Activated CD8-positive, alpha-beta memory T cell treated with anti-CD3 and anti-CD28 coated beads, Interleukin-2, amount 50 U/mL, for 24 hours (primary cell): ENCODE measurements at regions not wholly inside any gene's neighbourhood (a gene's known extent, or its start where the extent isn't known, plus 50 kb on each side); places are given as distances from the start of the nearest gene placed in this dataset.
"Not testable (repeated sequence)": the region's sequence is repeated elsewhere in the genome, so short reads cannot be mapped to it uniquely, and the experiment has no call there.

Experiments
- DNase-seq: peaks from one replicate; pipeline ENCODE4 v3.0.0-alpha.2; 2020; ENCODE audit errors: extremely low read depth

- DNase-seq = no peak
Observed at GRCh38 chr6:120498711-120499110, 835.6 kb downstream of the TBC1D32 start.

DNA sequence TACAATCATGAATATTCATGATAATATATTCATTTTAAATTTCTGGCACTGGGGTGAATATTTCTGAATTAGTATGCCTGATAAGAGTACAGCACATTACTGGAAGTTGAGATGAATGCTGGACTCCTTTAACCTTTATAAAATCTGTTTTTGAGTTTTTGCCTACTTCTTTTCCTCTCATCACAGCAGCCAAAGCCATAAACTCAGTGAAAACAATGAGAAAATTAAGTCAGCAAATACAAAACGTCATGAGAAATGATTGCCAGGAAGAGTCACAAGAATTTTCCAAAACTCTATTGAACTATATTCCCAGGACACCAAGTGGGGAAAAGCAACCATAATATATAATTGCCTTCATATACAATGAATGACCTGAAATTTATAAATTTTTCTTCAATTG, 837.6 kb downstream of the TBC1D32 start:
- no peak for DNase-seq

GRCh38 chr6:120493505-120493904, 840.8 kb downstream of the TBC1D32 start:
- DNase-seq = no peak

DNA sequence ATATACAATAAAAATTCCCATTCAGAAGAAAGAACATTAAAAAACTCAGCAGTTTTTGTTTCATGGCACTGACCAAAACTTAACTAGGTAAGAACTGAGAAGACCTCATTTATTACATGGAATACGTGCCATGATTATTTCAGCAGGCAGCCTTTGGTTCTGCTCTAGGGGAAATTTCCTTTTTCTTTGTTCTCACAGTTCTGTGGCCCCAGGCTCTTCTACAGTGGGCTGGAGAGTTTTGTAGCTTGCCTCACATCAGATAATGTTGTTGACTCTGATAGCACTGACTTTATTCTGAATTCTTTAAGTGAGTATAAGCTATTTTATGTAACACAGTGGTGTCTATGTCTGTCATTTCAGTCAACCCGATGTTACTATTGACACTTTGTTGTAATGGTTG, 844.3 kb downstream of the TBC1D32 start:
- no peak for DNase-seq

GRCh38 chr6:120484146-120484545, 850.1 kb downstream of the TBC1D32 start:
- no peak for DNase-seq

DNA sequence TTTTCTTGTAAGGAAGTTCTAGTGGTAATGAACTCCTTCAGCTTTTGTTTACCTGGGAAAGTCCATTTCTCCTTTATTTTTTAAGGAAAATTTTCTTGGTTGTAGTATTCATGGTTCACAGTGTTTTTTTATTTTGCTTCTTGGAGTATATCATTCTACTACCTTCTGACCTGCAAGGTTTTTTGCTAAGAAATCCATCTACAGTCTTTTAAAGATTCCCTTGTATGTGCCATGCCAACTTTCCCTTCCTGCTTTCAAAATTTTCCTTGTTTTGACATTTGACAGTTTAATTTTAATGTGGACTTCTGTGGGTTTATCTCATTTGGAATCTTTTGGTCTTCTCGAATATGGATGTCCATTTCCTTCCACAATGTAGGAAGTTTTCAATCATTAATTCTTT, 855.6 kb downstream of the TBC1D32 start:
- DNase-seq = no peak

DNA sequence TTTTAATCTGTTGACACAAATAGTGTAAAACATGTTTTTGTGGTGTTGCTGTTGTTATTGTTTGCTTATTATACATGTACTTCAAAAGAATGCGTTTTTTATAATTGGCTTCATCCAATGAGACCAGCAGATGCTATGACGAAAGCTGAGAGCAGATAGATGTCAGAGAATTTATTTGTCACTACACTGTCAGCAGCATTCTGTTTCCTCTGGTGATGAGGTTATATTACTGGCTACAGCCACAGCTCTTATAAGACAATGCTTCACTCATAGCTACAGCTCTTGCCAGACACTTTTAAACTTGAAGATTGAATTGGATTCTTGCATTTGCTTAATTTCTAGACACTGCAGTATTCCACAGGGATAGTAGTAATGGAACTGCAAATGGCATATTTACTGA, 860.5 kb downstream of the TBC1D32 start:
- no peak for DNase-seq

- DNase-seq = no peak
Observed at GRCh38 chr6:120468486-120468885, 865.8 kb downstream of the TBC1D32 start.

DNA sequence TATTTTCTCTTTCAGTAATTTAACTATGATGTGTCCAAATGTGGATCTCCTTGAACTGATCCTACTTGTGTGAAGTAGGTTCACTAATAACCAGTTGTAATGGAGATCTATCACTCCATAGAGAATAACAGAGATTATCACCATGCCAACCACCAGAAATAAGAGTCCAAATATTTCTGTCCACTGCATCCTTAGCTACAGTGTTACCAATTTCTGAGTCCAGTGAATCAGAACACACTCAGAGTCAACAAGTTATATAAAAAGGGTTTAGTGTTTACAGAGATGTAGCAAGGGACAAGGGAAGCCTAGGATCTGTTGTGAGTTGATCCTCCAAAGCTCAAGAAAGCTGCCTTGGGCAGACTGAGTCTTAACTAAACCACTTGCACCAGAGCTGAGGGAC, 882.8 kb downstream of the TBC1D32 start:
- no peak for DNase-seq

DNA sequence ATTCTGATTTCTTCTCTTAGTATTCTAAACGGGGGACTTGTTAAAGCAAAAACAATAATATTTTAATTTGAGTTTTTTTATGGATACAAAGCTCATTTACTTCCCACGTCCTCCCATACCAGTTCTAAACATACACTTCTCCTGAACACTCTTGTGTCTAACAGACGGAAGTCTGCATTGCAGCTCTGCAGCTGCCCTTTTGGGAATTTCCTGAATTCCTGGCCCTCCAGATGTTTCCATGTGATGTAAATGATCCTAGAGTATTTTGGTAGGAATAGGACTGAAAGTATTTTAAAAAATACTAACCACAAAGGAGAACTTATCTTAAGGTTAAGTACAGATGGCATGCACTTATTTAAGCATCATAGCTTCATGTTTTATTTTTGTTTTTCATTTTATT, 886.7 kb downstream of the TBC1D32 start:
- DNase-seq = no peak

DNA sequence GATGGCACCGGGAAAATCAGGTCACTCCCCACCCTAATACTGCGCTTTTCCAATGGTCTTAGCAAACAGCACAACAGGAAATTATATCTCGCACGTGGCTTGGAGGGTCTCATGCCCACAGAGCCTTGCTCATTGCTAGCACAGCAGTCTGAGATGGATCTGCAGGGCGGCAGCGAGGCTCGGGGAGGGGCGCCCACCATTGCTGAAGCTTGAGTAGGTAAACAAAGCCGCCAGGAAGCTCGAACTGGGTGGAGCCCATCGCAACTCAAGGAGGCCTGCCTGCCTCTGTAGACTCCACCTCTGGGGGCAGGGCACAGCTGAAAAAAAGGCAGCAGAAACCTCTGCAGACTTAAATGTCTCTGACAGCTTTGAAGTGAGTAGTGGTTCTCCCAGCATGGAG, 901.4 kb downstream of the TBC1D32 start:
- not testable (repeated sequence) for DNase-seq

- DNase-seq = no peak
Observed at GRCh38 chr6:120431841-120432240, 902.4 kb downstream of the TBC1D32 start.

DNA sequence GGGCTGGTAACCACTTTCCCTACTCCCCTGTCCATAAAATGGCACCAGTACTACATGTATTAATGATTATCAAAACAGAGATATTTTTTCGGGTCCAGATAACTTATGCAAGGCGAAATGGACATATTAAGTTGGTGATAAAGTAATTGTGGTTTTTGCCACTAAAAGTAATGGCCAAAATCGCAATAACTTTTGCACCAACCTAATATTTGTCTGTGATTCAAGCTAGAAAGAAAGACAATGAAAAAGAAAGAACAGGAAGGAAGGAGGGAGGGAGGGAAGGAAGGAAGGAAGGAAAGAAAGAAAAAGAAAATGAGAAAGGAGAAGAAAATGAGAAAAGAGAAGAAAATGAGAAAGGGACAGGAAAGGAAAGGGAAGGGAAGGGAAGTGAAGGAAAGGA, 922.9 kb downstream of the TBC1D32 start:
- no peak for DNase-seq

DNA sequence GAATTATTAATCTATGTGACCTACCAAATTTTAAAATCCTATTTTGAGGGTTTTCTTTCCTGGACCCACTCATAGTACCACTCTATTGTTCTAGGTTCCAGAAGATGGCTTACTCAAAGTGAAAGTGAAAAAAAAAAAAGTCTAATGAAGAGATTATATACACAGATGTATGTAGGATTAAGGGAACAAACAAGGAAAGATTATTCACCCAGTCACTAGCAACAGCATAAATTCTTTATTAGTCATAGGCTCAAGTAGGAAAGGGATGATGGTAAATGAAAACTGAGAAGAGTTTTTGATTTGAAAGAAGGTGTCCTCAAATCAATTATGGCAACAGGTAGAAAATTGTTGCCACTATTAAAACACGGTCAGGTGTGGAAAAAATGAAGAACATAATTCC, 923.7 kb downstream of the TBC1D32 start:
- DNase-seq = no peak

- DNase-seq = no peak
Observed at GRCh38 chr6:120407696-120408095, 926.6 kb downstream of the TBC1D32 start.

GRCh38 chr6:120405947-120406346, 928.3 kb downstream of the TBC1D32 start:
- DNase-seq = no peak

- DNase-seq = no peak
Observed at GRCh38 chr6:120395784-120396183, 938.5 kb downstream of the TBC1D32 start.

DNA sequence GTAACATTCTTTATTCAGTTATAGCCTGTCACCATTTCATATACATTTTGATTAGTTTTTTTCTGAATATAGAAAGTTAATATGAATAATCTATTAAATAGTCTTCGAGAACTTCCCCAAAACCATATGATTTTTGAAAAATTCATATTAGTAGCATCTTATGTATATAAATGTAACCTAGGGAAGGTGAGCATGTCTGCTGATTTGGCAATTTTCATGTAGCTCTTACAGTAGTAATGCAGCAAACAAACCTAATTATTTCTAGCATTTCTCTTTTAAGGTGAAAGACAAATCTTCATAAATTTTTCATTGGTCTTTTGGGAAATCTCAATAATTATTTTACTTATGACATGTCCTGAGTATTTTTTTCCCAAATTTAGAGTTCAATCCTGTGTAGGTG, 939.0 kb downstream of the TBC1D32 start:
- DNase-seq = no peak

GRCh38 chr6:120392941-120393340, 941.3 kb downstream of the TBC1D32 start:
- DNase-seq = no peak

GRCh38 chr6:120384671-120385070, 949.6 kb downstream of the TBC1D32 start:
- DNase-seq = no peak

DNA sequence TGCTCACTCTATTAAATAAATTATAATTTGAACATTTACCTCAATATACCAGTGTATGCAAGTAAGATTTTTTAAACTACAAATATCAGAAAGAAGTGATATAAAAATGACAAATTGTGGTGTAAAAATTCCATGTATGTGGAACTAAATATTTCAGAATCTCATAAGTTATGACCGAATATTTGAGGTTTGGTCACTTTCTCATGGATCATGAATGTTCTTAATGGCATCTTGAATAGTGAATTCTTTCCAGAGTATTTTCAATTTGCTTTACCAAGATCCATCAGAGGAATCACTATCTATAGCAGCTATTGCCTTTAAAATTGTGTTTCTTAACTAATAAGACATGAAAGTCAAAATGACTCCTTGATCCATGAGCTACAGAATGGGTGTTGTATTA, 950.6 kb downstream of the TBC1D32 start:
- no peak for DNase-seq

DNA sequence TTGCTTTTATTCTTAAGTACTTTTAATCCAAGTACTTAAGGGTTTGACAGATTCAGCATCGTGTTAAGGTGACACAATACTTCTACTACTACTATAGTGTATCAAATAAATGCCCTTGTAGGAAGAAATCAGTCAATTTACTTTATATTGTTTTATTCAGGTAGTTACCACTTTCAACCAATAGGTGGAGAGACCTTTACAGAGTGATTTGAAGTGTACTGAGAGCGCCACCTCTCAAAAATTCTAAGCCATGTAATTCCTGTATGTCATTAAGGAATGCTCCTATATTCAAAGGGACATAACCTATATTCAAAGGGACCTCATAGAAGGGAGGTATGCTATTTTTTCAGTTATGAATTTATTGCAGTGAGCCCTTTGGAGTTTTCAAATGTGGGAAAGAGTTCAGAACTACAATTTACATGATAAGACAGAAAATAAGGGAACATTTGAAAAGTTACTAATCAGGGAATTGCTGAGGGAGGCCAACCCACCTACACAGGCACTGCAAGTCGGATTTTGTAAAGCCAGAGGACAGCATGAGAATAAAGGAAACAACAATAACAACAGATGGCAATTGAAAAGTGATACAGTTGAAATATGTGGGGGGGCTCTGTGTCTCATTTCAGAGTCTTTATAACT, 955.6 kb downstream of the TBC1D32 start:
- DNase-seq = no peak

DNA sequence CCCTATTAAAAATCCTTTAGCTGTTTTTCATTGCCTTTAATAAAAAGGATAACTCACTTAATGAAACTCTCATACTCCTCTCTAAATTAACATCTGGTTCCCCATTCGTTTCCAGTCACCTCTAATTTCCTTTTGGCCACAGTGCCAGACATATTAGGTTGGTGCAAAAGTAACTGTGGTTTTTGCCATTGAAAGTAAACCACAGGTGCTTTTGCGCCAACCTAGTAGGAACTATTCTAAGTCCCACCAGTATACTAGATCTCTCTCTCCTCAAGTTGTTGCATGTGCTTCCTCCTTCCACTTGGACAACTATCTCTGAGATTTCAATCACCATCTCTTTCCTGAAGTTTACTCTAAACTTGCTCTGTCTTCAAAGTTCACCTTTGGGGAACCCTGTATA, 961.1 kb downstream of the TBC1D32 start:
- no peak for DNase-seq

GRCh38 chr6:120363429-120363828, 970.9 kb downstream of the TBC1D32 start:
- DNase-seq = no peak
